NCI-H2227 (cell line): ENCODE measurements at regions not wholly inside any gene's neighbourhood (a gene's known extent, or its start where the extent isn't known, plus 50 kb on each side); places are given as distances from the start of the nearest gene placed in this dataset.

Source experiments
- DNase-seq: peaks from one replicate; lab custom pipeline; 2025; ENCODE audit not compliant: unreplicated experiment; lab: John Stamatoyannopoulos, UW

GRCh38 chr12:67832155-67832554 is 157.1 kb upstream of the IFNG-AS1 start:
- DNase-seq = no peak

GRCh38 chr12:67833602-67834001 is 155.6 kb upstream of the IFNG-AS1 start:
- no peak for DNase-seq

- DNase-seq = no peak
Measured at GRCh38 chr12:67837876-67838275, 151.4 kb upstream of the IFNG-AS1 start.

- DNase-seq = no peak
Measured at GRCh38 chr12:67842124-67842523, 147.1 kb upstream of the IFNG-AS1 start.

GRCh38 chr12:67843257-67843656 is 146.0 kb upstream of the IFNG-AS1 start:
- DNase-seq = no peak

- DNase-seq = no peak
Measured at GRCh38 chr12:67852701-67853100, 136.5 kb upstream of the IFNG-AS1 start.

GRCh38 chr12:67853204-67853603 is 136.0 kb upstream of the IFNG-AS1 start:
- no peak for DNase-seq

GRCh38 chr12:67854351-67854750 is 134.9 kb upstream of the IFNG-AS1 start:
- DNase-seq = no peak

- DNase-seq = no peak
Measured at GRCh38 chr12:67855103-67855502, 134.1 kb upstream of the IFNG-AS1 start.

- DNase-seq = no peak
Measured at GRCh38 chr12:67871231-67871630, 118.0 kb upstream of the IFNG-AS1 start.

GRCh38 chr12:67873355-67873754 is 115.9 kb upstream of the IFNG-AS1 start:
- DNase-seq = no peak

GRCh38 chr12:67876305-67876915 is 112.8 kb upstream of the IFNG-AS1 start:
- no peak for DNase-seq

GRCh38 chr12:67877727-67878126 is 111.5 kb upstream of the IFNG-AS1 start:
- no peak for DNase-seq

- DNase-seq = no peak
Measured at GRCh38 chr12:67879937-67880336, 109.3 kb upstream of the IFNG-AS1 start.

- DNase-seq = no peak
Measured at GRCh38 chr12:67881565-67881964, 107.7 kb upstream of the IFNG-AS1 start.

- DNase-seq = no peak
Measured at GRCh38 chr12:67884596-67884995, 104.7 kb upstream of the IFNG-AS1 start.

- no peak for DNase-seq
Measured at GRCh38 chr12:67885375-67886169, 103.7 kb upstream of the IFNG-AS1 start.

- DNase-seq = no peak
Measured at GRCh38 chr12:67887065-67887464, 102.2 kb upstream of the IFNG-AS1 start.

- DNase-seq = no peak
Measured at GRCh38 chr12:67889931-67890330, 99.3 kb upstream of the IFNG-AS1 start.

- DNase-seq = no peak
Measured at GRCh38 chr12:67890726-67891258, 98.5 kb upstream of the IFNG-AS1 start.

- DNase-seq = no peak
Measured at GRCh38 chr12:67891596-67891995, 97.7 kb upstream of the IFNG-AS1 start.

GRCh38 chr12:67892259-67893021 is 96.8 kb upstream of the IFNG-AS1 start:
- no peak for DNase-seq
